Right ventricle myocardium inferior (tissue), 1 donor: ENCODE measurements at regions not wholly inside any gene's neighbourhood (a gene's known extent, or its start where the extent isn't known, plus 50 kb on each side); places are given as distances from the start of the nearest gene placed in this dataset.
"Not testable (repeated sequence)": the region's sequence is repeated elsewhere in the genome, so short reads cannot be mapped to it uniquely, and the experiment has no call there.

ENCODE experiments used
- ATAC-seq: fragments of 200-7000 bp; cut with Tn5 transposase; one replicate; pipeline ENCODE4 v1.9.1; 2020; ENCODE audit warnings: mild to moderate bottlenecking, moderate library complexity
- DNase-seq: peaks from one replicate; pipeline ENCODE4 v3.0.0; 2021; ENCODE audit errors: missing footprints
- intact Hi-C: fragments of 100-400 bp; cut with DNase I; formaldehyde crosslinking; loops from one replicate; pipeline ENCODE4 v1.11.0; 2022
- donor health status: DM: no; HTN: yes; CAD: no; lungs with severe emphysema.

DNA sequence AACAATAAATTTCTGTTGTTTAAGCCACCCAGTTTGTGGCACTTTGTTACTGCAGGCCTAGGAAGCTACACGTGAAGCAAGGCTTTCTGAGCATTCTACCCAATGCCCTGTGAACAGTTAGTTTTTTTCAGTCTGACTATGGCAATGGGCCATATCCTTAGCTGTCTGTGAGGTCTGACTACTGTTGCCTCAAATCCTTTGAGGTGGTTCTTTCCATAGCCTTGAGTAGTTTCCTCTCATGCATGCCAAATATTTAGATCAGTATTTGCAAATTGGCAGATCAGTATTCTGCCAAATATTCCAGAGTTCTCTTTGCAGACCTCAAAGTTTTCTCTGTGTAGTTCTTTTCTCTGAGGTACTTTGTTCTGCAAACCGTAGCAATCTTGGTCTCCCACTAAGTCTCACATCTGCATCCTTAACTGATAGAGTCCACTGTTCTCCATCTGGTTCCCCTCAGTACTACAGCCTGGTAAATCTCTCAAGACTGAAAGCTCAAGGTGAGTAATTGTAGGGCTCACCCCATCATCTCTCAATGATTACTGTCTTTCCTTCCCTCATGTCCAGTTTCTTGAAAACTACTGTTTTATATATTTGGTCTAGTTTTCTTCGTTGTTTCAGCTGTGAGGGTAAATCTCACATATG is 984.9 kb upstream of the INTU start:
- ATAC-seq (no peak), DNase-seq (no peak)
- intact Hi-C loops, result no loop called here

DNA sequence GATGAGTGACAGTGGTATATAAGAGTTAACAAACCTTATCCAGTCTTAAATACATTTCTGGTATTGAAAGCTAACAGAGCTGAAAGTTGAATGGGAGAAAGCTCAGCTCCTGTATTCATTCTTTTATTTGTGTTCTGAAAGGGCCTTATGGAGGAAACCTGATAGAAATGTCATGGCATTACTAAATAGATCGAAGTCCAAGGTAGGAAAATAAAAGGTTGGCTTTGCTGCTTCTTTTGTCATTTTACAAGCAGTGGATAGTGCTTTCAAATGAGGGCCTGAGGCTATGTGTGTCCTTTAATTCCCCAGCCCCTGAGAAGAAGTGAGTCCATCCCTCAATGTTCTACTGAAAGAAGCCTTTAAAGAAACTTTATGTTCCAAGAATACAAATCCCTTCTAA is 974.3 kb upstream of the INTU start:
- DNase-seq (no peak), ATAC-seq (no peak)
- intact Hi-C loops, result no loop called here

DNA sequence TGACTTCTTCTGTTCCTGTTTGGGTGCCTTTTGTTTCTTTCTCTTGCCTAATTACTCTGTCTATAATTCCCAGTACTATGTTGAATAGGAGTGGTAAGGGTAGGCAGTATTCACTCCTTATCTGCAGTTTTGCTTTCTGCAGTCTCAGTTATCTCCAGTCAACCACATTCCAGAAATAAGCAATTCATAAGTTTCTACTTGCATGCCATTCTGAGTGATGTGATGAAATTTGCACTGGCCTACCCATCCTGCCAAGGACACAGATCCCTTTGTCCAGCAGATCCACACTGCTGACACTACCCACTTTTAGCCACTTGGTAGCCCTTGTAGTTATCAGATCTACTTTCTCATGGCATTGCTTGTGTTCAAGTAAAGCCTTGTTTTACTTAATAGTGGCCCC is 971.6 kb upstream of the INTU start:
- no peak for DNase-seq
- peak; percentile 72 for ATAC-seq
- intact Hi-C loops, result no loop called here

DNA sequence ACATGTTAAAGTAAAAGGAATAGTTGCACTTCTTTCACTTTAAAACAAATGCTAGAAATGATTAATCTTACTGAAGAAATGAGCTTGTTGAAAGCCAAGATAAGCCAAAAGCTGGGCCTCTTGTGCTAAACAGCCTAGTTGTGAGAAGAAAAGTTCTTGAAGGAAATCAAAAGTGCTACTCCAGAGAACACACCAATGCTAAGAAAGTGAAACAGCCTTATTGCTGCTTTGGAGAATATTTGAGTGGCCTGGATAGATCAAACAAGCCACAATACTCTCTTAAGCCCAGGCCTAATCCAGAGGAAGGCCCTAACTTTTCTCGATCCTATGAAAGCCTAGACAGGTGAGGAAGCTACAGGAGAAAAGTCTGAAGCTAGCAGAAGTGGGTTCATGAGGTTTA is 967.9 kb upstream of the INTU start:
- DNase-seq (no peak), ATAC-seq (no peak)
- intact Hi-C loops, result no loop called here

DNA sequence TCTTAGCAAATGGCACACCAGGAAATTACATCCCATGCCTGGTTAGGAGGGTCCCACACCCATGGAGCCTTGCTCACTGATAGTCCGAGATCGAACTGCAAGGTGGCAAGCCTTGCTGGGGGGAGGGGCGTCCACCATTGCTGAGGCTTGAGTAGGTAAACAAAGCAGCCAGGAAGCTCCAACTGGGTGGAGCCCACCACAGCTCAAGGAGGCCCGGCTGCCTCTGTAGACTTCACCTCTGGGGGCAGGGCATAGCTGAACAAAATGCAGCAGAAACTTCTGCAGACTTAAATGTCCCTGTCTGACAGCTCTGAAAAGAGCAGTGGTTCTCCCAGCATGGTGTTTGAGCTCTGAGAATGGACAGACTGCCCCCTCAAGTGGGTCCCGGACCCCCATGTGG is 962.7 kb upstream of the INTU start:
- ATAC-seq, DNase-seq, intact Hi-C loops: not testable (repeated sequence)

DNA sequence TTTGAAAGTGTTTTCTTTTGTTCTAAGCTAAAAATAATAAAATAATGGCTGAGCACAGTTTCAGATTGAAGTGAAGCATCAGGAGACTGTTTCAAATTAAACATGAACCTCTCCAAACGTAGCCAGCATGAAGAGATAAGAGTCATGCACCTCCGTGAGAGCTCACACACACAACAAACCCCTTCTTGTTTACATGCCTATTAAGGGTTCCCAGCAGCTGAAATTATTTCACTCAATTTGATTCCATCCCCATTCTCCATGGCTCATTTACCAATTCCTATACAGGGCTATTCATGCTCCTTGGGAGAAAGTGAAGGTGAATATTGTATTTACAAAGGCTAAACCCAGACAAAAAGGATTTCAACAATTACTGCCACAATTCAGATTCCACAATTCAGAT is 954.1 kb upstream of the INTU start:
- intact Hi-C loops, result no loop called here
- DNase-seq (no peak), ATAC-seq (no peak)

DNA sequence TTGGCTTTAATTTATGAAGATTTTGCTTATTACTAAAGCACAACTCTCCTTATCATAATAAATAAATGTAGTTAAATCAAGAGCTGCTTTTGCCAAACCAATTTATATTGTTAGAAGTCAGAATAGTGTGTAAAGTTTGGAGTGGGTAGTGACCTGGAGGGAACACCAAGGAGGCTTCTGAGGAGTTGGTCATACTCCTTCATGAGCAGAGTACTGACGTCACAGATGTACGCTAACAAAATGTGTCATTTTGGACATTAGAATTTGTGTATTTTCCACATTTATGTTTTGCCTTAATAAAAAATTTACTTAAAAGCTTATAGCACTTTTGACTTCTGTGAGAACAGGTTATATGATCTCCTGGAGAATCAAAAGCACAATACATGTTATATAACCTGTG is 953.5 kb upstream of the INTU start:
- DNase-seq (no peak), ATAC-seq (no peak)
- intact Hi-C loops, result no loop called here

DNA sequence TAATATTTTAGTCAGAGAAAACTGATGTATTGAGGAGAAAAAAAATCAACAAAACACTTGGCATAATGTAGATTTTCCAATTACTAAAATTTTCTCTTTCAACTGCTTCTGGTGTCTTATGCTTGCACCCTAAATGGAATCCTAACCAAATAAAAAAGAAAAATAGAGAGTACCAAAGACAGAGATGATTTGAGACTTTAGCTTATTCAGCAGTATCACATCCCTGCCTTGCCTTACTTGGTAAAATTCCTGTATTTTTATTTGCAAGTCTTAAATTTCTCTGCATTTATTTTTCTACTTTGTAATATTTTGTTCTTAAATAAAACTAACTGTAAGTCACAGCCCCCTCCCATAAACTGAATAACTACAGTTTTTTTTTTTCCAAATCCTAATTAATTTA is 950.5 kb upstream of the INTU start:
- intact Hi-C loops, result no loop called here
- ATAC-seq (no peak), DNase-seq (no peak)

DNA sequence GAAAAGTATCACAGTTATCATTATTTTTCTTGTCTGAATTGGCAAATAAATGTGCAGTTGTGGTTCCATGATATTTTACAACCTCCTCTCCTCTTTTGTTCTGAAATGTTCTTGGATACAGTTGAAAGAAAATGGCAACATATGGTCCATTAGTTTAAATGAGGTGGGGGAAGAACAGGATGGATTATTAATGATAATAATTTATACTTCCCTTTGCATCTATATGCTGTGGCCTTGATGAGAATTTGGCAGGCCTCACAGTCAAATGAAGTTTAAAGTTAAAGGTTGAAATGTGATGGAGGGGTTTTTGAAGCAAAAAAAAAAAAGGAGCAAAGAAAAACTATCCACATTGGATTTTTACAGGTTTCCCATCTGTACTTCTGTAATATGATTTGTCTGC is 946.3 kb upstream of the INTU start:
- no peak for ATAC-seq
- intact Hi-C loops, result no loop called here

DNA sequence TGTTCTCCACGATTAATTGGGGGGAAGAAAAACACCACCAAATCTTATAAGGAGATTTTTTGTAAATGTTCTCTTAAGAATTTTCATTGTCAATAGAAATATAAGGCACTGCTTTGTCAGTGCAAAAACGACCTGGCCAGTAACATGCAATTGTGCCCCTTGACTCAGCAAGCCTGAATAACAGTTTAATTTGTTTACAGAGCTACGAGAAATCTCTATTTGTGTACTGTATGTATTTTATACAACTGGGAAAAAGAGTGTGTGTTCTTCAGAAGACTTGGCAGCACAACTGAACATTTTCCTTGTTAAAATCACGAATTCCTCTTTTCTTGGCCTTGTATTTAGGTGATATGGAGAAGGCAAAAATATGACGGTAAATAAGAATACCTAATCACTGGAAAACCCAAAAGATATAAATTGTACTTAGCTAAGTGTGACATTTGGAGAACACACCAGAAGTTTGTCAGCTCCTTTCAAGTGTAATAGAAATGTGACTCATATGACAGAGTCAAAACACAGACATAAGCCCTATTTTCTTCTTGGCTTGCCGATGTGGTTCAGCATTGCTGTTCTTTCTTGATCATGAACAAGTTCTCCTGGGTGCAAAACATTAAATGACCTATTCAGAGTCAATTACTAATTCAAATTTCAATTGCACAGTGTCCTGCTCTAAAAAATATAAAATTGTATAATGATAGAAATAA is 945.0 kb upstream of the INTU start:
- DNase-seq (no peak), ATAC-seq (peak; percentile 52)
- intact Hi-C loops, result no loop called here

More for the DNA sequence above, 946.3 kb upstream of the INTU start:
- no peak for DNase-seq

DNA sequence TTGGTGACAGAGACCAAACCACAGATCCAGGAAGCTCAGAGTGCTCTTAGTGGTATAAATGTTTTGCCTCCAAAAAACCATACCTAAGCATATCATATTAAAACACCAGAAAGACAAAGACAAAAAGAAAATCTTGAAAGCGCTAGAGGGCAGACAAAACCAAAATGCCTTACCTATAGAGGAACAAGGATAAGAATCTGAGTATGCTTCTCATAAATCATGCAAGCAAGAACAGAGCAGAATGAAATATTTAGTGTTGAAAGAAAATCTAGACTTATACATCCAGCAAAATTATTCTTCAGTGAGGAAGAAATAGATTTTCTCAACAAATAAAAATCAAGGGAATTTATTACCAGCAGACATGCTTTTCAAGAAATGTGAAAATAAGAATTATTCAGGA is 941.0 kb upstream of the INTU start:
- no peak for DNase-seq
- intact Hi-C loops, result no loop called here
- no peak for ATAC-seq

DNA sequence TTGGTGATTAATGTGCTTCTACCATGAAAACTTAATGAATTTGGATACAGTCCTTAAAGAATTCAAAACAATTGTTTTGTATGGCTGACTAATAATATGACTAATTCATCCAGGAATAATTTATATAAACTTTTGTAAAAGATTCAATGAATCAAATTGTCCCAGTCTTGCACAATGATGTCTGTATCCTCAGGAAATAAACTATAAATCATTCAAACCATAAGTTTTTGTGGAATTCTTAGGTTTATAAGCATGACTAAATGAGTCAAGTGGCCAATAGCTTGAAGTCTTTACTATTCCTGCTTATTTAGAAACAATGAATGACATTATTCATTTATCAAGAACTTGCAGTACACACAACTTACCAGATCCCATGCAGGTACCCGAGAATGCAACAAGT is 935.0 kb upstream of the INTU start:
- ATAC-seq, result no peak
- intact Hi-C loops, result no loop called here
- no peak for DNase-seq

DNA sequence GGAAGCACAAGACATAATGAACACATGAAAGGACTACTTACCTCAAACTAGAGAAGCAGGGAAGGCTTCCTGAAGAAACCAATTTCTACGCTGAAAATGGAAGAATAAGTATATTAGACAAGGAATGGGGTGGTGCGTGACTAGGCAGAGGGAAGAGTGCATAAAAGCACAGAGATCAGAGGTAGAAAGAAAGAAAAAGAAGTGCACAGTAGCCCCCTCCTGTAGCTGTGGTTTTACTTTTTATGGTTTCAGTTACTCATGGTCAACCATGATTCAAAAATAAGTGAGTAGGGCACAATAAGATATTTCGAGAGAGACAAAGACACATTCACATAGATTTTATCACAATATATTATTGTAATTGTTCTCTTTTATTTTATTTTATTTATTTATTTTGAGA is 934.5 kb upstream of the INTU start:
- no peak for DNase-seq
- intact Hi-C loops, result no loop called here
- ATAC-seq, result no peak

DNA sequence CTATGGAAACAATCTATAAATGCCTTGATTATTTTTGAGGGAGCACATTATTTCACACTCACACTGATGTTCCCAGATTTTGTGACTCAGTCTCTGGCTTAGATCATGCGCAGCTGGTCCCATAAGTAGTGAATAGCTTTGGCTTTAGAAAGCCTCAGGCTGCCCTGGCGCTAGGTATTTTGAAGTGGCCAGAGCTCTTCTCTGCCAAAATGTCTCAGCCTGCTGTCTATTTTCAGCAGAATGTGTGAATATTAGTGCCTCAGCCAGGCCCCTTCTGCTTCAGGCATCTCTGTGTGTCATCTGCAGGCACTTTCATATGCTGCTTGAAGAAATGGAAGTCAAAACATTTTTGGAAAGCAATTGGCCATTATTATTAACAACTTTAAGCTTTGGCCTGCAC is 931.0 kb upstream of the INTU start:
- DNase-seq (peak; percentile 56), ATAC-seq (peak; percentile 91)

DNA sequence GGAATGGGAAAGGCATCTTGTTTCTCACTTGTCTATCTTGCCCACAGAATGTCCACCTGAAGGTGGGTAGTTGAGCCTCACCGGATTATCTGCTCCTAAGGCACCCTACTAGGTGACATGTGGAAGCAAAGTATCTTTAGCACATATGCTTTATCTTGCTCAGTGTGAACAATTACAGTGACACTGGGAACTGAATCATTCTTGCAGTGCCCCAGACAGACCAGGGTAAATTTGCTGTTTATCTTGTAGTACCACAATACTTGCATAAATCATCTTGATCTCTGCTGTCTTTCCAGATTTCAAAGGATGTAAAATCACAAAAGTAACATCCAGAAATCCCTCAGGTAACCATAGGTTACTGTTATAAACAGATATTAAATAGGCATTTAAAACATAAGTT is 930.0 kb upstream of the INTU start:
- ATAC-seq, result peak; percentile 45
- no peak for DNase-seq
- intact Hi-C loops, result no loop called here

More for the DNA sequence above, 931.0 kb upstream of the INTU start:
- intact Hi-C loops, result no loop called here

DNA sequence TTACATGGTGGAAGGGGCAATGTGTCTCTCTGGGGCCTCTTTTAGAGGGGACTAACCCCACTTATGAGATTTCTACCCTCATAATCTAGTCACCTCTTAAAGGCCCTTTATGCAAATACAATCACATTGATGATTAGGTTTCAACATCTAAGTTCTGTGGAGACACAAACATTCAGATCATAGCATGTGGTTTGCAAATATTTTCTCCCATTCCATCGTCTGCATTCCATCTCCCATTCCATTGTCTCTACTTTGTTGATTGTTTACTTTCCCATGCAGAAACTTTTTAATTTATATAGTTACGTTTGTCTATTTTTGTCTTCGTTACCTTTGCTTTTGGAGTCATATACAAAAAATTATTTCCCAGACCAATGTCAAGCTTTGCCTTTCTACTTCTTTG is 927.5 kb upstream of the INTU start:
- intact Hi-C loops, result no loop called here
- DNase-seq (no peak), ATAC-seq (no peak)

DNA sequence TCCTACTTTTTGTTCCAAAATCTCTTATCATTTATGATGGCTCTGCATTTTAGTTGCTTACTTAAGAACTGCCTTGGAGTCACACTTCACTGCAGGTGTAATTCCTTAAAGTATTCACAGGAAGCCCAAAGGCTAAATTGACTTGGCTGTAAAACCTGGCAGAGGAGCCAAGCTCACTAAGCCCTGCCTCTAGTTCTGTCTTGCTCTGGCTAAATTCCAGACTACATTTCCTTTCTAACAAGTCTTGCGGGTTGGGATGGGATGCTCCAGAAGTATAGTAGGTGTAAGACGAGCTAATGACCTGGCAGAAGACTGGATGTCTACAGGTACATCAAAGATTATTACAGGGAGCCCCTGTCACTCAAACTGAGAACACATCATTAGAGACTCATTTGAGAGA is 924.0 kb upstream of the INTU start:
- no peak for DNase-seq
- intact Hi-C loops, result no loop called here
- ATAC-seq, result no peak

DNA sequence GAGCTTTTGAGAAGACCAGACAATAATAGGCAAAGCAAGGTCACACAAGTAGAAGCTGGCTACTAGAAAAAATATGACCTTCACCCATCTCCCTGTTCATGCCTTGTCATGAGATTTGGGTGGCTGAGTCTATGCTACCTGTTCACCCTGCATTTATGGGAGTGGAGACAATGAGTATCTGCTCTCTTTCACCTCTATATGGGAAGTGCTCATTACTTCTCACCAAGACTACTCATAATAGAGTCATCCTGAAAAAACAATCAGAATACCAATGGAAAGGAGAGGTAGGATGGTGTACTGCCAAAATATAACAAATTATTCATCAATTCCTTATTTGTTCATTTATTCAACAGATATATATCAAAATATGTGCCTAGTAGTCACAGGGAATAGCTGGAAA is 921.8 kb upstream of the INTU start:
- ATAC-seq, result no peak
- no peak for DNase-seq
- intact Hi-C loops, result no loop called here

DNA sequence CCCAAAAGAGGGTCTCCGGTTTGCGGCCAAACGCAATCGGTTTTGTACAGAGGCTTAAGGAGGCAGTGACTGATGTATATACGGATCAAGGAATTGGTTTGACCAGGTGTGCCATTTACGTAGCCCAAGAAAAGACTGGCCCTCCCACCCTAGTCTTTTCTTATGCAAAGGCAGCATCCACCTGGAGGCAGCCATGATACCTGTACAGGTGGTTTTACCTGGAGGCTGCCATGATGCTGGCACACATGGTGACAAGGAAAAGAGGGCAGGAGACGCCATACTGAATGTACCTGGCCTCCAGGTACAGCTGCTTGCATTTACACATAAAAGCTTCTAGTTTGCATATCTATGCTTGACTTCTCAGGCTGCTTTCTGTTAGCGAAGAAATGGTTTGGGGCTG is 917.7 kb upstream of the INTU start:
- intact Hi-C loops, result no loop called here
- ATAC-seq, result no peak

DNA sequence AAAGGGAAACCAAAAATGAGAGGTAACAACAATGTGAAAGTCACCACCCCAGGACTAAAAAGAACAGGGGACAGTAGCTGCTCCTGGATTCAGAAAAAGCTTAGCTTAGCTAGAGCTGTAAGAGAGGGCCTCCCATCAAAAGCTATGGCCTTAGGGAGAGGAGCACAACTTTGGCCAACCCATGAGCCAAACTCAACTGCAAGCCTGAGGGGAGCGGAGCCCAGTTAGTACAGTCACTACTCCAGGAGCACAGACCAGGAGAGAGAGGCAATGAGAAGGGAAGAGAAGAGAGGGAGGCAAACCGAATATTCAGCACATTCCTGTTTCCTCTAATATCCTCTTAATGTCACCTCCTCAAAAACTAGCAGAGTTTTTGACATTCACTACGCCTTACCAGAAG is 917.1 kb upstream of the INTU start:
- intact Hi-C loops, result no loop called here
- ATAC-seq, result no peak
- DNase-seq, result no peak

More for the DNA sequence above, 917.7 kb upstream of the INTU start:
- no peak for DNase-seq

DNA sequence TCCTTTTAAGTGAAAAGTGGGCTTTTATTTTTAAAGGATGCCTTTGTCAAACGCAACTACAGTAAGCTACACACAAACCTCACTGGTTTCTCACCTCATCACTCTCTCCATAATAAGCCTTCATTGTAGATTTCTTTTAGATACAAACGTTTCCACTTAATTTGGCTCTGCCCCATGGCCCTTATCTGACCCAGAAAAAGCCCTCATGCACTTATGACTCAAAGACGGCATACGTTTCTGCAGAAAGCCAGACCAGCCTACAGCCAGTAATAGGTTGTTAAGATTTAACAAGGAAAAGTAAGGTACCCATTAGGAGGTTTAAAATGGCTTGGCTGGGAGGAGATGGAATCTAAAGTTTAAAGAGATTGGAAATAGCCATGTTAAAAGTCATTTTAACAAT is 914.6 kb upstream of the INTU start:
- no peak for DNase-seq
- no peak for ATAC-seq
- intact Hi-C loops, result no loop called here
